HL-60 (cell line): ENCODE measurements at regions not wholly inside any gene's neighbourhood (a gene's known extent, or its start where the extent isn't known, plus 50 kb on each side); places are given as distances from the start of the nearest gene placed in this dataset.

Experiments used
- DNase-seq, 2 experiments: peaks; one replicate each; pipeline ENCODE4 v3.0.0-alpha.2; 2010 to 2020; ENCODE audit warnings: low read depth in 1 of 2, low spot score in 1 of 2
- H3K27ac ChIP-seq: fragments of 250-450 bp; sonication (Bioruptor Pico); replicated peaks from 2 replicates; pipeline ENCODE4 v1.5.1; 2020; ENCODE audit warnings: mild to moderate bottlenecking, moderate library complexity
- H3K27me3 ChIP-seq: fragments of 250-450 bp; sonication (Bioruptor Pico); 2 replicates; pipeline ENCODE4 v1.5.1; 2021; ENCODE audit warnings: mild to moderate bottlenecking, moderate library complexity; ENCODE audit not compliant: insufficient read depth, poor library complexity, severe bottlenecking
- H3K4me3 ChIP-seq: replicated peaks from 2 replicates; pipeline ENCODE4 v1.5.1; 2011; ENCODE audit warnings: mild to moderate bottlenecking, control low read depth, low read length; ENCODE audit not compliant: insufficient read depth
- GABPA ChIP-seq: IDR thresholded peaks from 2 replicates; pipeline ENCODE4 v1.6.1; 2012; ENCODE audit warnings: low read depth
- POLR2AphosphoS5 ChIP-seq: IDR thresholded peaks from 2 replicates; pipeline ENCODE4 v1.6.1; 2012; ENCODE audit warnings: low read depth
- SPI1 ChIP-seq: IDR thresholded peaks from 2 replicates; pipeline ENCODE4 v1.6.1; 2012; ENCODE audit warnings: low read depth, mild to moderate bottlenecking, borderline replicate concordance
- TF ChIP-seq, protein P1 (sequence below): IDR thresholded peaks from 2 replicates; pipeline ENCODE4 v1.6.1; 2012; ENCODE audit warnings: low read depth; ENCODE audit not compliant: insufficient replicate concordance
- TF ChIP-seq, protein P2 (sequence below): IDR thresholded peaks from one replicate; pipeline ENCODE4 v1.5.1; 2011; ENCODE audit warnings: low read length, control low read depth, inconsistent platforms; ENCODE audit not compliant: insufficient read depth

DNA sequence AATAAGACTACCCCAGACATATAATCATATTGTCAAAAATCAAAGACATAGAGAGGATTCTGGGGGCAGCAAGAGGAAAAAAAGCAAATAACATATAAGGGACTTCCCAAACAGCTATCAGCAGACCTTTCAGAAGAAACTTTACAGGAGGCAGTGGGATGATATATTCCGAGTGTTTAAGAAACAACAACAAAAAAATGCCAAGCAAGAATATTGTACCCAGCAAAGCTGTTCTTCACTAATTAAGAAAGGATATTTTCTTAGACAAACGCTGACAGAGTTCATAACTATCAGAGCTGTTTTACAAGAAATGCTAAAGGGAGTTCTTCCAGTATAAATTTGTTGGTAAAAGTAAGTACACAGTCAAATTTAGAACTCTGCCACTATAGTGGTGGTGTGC lies 243.3 kb upstream of the AFDN start:
- no peak for DNase-seq
- no peak overlapping the region for H3K27ac ChIP-seq
- TF ChIP-seq, protein P1, sequence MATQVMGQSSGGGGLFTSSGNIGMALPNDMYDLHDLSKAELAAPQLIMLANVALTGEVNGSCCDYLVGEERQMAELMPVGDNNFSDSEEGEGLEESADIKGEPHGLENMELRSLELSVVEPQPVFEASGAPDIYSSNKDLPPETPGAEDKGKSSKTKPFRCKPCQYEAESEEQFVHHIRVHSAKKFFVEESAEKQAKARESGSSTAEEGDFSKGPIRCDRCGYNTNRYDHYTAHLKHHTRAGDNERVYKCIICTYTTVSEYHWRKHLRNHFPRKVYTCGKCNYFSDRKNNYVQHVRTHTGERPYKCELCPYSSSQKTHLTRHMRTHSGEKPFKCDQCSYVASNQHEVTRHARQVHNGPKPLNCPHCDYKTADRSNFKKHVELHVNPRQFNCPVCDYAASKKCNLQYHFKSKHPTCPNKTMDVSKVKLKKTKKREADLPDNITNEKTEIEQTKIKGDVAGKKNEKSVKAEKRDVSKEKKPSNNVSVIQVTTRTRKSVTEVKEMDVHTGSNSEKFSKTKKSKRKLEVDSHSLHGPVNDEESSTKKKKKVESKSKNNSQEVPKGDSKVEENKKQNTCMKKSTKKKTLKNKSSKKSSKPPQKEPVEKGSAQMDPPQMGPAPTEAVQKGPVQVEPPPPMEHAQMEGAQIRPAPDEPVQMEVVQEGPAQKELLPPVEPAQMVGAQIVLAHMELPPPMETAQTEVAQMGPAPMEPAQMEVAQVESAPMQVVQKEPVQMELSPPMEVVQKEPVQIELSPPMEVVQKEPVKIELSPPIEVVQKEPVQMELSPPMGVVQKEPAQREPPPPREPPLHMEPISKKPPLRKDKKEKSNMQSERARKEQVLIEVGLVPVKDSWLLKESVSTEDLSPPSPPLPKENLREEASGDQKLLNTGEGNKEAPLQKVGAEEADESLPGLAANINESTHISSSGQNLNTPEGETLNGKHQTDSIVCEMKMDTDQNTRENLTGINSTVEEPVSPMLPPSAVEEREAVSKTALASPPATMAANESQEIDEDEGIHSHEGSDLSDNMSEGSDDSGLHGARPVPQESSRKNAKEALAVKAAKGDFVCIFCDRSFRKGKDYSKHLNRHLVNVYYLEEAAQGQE: no peak
- TF ChIP-seq SPI1 (no peak), GABPA (no peak), POLR2AphosphoS5 (no peak)
- TF ChIP-seq, protein P2, sequence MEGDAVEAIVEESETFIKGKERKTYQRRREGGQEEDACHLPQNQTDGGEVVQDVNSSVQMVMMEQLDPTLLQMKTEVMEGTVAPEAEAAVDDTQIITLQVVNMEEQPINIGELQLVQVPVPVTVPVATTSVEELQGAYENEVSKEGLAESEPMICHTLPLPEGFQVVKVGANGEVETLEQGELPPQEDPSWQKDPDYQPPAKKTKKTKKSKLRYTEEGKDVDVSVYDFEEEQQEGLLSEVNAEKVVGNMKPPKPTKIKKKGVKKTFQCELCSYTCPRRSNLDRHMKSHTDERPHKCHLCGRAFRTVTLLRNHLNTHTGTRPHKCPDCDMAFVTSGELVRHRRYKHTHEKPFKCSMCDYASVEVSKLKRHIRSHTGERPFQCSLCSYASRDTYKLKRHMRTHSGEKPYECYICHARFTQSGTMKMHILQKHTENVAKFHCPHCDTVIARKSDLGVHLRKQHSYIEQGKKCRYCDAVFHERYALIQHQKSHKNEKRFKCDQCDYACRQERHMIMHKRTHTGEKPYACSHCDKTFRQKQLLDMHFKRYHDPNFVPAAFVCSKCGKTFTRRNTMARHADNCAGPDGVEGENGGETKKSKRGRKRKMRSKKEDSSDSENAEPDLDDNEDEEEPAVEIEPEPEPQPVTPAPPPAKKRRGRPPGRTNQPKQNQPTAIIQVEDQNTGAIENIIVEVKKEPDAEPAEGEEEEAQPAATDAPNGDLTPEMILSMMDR: no peak
- no peak overlapping the region for H3K4me3 ChIP-seq
- no peaks in the 10 kb centered on the region for H3K27me3 ChIP-seq

DNA sequence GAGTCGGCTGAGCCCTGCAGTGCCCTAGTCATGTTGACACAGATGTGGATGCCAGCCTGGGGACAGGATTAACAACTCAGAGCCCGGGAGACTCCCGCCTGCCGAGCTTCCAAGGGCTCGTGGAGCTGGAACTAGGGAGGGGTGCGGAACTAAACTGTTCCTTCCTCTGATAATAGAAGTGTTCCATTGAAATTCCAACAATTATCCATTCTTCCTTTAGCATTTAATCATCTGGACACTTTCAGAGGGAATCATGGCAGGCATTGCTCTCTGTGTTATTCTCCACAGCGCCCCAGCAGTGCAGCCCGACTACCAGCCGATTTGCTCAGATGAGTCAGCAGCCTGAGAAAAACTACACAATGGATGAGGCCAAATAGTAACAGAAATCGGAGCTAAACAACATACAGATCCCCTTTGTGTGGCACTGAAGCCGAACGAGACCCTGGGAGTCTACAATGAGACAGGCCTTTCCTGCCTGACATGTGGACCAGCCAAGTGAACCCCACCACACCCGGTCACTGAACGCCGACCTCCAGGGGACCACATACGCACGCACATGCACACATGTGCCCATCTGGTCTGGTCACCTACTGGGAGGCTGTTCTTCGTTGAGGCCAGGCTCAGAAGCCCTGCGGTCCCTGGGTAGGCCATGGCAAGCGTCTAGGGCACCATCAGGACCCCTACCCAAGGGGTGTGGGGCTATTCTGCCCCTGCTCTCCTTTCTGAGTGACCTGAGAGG lies 238.4 kb upstream of the AFDN start:
- DNase-seq: no peak
- Histone ChIP-seq H3K27ac (no peak overlapping the region), H3K27me3 (no peaks in the 10 kb centered on the region), H3K4me3 (no peak overlapping the region)
- no peak for TF ChIP-seq GABPA
- TF ChIP-seq, protein P1: no peak
- TF ChIP-seq, protein P2: no peak
- TF ChIP-seq SPI1: no peak
- TF ChIP-seq POLR2AphosphoS5: no peak

DNA sequence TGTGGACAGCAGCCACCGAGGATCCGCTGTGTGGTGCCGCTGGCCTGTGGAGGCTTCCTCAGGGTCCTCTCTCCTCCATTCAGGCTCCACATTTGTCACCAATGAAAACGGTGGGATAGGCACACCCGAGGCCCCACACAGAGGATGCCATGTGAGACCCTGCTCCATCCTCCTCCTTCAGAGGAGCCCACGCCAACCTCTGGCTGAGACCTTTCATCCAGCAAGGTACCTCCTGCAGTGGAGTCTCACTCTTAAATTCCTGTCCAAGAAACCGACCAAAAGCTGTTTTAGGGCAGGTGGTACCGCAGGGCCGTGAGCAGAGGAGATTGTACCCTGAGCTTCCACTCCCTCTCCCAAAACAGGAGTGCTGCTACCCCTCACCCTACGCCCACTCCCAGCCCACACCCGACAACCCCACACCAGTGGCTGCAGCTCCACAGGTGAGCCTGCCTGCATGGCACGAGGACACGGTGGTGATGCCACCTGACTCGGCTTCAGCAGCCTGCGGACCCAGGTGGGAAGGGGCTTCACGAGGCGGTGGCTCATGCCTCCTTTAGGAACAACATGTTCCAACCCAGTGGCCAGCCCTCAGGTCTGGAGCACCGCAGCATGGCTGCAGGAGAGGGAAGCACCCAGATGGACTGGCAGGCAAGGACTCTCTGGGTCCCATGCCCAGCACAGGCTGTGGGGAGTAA lies 237.6 kb upstream of the AFDN start:
- Histone ChIP-seq H3K4me3 (no peak overlapping the region), H3K27ac (no peak overlapping the region), H3K27me3 (no peaks in the 10 kb centered on the region)
- TF ChIP-seq GABPA (no peak), POLR2AphosphoS5 (no peak), SPI1 (no peak)
- TF ChIP-seq, protein P1: no peak
- TF ChIP-seq, protein P2: no peak
- DNase-seq: no peak
